Putamen (tissue), 1 donor: ENCODE measurements at regions not wholly inside any gene's neighbourhood (a gene's known extent, or its start where the extent isn't known, plus 50 kb on each side); places are given as distances from the start of the nearest gene placed in this dataset.

Experiments used
- DNase-seq: peaks from one replicate; pipeline ENCODE4 v3.0.0-alpha.2; 2016; ENCODE audit warnings: low spot score

- DNase-seq = no peak
These were observed 350.2 kb upstream of the CDH4 start for GRCh38 chr20:60901831-60902230.

GRCh38 chr20:60903325-60903971, 348.6 kb upstream of the CDH4 start:
- no peak for DNase-seq

DNA sequence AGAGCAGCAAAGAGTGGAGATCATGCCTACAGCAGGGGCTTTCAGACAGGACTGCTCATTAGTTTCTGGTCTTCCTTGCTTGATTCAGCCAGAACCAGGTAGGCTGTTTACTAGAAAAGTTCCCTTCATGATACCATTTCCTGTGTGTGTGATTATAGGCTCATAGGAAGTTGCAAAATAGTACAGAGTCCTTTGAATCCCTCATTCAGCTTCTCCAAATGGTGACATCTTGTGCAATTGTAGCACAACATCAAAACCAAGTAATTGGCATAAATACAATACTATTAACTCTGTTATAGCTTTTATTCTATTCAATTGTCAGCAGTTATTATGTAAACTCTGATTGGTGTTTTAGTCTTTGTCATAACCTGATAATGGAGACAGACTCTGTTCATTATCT, 347.3 kb upstream of the CDH4 start:
- DNase-seq = no peak

DNA sequence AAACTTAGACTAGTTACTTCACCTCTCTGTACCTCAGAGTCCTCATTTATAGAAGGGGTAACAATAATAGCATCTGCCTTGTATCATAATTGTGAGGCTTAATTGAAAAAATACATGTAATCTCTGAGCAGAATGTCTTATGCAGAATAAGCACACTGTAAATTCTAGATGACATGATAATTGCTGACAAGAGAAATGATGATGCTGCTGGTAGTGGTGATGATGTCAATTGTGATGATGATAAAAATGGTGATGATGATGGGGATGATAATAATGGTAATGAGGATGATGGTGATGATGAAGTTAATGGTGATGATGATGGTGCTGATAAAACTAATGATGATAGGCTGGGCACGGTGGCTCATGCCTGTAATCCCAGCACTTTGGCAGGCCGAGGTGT, 346.1 kb upstream of the CDH4 start:
- DNase-seq = no peak

- no peak for DNase-seq
These were observed 345.5 kb upstream of the CDH4 start for GRCh38 chr20:60906555-60906954.

- DNase-seq = no peak
These were observed 338.8 kb upstream of the CDH4 start for GRCh38 chr20:60913298-60913697.

GRCh38 chr20:60921022-60921622, 330.9 kb upstream of the CDH4 start:
- no peak for DNase-seq

DNA sequence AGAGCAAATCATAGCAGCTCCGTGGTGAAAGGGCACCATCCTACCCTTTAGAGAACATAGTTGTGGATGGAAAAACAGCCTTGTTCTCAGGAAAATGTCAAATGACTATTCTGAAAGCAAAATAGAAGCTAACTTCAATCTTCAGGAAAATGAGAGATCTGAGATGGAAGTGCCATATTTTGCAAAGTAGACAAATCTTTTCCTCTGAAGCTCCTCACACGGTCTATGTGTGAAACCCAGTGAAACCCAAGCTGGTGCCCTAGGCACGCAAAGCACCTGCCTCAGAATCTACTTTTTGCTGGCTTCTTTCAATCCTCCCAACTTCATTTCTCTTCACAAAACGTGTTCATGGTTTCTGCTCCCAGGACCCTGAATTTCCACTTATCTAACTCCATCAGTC, 325.2 kb upstream of the CDH4 start:
- no peak for DNase-seq

GRCh38 chr20:60928341-60928740, 323.7 kb upstream of the CDH4 start:
- no peak for DNase-seq

DNA sequence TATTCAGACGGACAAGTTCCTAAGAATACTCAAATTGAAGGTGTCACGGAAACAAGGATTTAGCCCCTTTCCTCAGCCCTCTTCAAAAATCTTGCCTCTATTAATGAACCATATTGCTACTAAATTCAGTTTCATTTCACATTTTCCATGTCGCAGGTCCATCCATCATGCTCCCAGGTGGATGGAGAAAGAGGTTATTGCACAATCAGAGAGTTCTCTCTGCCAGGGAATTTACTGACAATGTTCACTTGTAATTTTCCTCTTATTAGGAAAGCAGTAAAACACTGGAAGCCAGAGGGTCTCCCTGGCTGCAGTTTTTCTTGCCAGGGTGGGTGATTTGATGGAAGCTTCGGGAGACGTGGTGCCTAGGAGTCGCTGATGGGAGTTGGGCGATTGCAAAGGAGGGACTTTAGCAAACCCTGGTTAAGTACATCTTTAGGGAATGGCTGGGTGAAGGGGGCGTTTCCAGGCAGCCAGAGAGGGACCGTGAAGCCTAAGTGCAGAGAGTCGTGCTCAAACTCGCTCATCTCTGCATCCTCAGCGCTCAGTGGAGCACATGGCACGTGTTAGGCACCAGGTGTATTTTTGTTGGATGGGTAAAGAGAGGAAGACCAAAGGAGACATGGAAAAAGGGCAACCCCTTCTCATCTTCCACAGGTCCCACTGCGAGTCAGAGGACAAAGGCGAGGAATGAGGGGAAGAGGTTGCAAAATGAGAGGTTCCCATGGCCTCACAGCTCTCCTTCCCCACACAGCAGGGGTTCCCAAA, 321.9 kb upstream of the CDH4 start:
- no peak for DNase-seq

DNA sequence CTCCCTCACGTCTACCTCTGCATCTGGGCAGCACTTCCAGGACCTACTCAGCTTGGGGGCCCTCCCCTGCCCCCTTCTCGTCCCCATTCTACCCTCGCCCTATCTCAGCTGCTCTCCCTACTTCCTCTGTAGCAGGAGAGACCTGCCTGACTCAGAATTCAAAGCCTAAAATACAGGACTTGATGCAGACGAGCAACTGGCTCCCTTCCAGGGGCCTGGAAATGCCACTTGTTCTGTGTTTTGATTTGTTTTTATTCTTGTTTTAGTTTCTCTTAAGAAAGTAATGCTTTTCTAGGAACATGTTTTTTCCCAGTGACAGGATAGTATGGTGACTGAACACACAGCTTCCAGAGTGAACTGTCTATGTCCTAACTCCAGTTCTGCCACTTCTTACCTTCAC, 320.4 kb upstream of the CDH4 start:
- DNase-seq = no peak

GRCh38 chr20:60934724-60935123, 317.3 kb upstream of the CDH4 start:
- peak; percentile 9 for DNase-seq

DNA sequence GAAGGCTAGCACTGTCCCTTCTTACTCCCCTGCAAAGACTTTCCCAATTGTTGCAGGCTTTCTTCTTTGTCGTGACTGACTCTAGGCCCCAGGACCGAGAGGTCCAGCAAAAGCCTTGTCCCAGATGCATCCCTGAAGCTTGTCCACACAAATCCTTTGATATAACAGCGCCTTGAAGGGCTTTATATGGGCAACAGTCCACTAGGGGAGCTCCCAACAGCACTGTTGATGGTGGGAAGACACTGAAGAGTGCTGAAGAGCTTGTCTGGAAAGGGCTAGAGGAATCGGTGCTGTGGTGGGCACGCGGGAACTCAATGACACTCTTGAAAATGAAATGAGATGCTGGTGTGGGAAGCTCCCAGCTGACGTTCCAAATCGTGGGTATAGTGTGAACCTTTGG, 316.1 kb upstream of the CDH4 start:
- no peak for DNase-seq

DNA sequence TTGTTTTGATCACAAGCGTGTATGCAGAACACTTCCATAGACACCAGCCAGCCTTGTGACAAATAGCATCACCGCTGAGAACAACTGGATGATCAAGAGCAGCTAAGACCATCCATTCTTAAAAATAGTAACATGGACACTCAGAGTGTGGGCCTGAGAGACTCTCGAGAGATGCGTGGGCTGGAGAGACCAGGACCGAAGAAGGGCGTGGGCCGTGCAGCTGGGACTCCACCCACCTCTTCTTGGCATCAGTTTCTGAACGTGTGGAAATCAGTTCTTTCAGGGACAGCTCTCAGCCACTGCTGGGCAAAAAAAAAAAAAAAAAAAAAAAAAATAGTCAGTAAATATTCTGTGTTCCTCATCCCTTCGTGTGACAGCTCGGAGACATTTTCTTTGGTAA, 314.5 kb upstream of the CDH4 start:
- DNase-seq = no peak

GRCh38 chr20:60941379-60941778, 310.7 kb upstream of the CDH4 start:
- DNase-seq = no peak

DNA sequence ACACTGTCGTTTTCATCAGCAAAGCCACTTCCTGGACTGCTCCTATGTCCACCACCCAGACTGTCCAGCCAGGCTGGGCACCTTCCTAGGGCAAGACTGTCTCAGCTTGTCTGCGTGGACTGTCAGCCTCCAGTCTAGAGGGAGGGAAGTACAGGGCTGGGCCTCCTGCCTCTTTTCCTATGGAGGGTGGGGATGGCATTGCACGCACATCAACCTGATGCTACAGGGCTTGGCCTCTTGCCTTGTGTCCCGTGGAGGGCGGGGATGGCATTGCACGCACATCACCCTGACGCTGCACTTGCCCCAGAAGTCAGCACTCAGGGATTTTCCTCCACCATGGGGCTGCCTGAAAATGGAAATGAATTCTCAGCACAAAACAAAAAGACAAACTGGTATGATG, 304.2 kb upstream of the CDH4 start:
- DNase-seq = no peak

DNA sequence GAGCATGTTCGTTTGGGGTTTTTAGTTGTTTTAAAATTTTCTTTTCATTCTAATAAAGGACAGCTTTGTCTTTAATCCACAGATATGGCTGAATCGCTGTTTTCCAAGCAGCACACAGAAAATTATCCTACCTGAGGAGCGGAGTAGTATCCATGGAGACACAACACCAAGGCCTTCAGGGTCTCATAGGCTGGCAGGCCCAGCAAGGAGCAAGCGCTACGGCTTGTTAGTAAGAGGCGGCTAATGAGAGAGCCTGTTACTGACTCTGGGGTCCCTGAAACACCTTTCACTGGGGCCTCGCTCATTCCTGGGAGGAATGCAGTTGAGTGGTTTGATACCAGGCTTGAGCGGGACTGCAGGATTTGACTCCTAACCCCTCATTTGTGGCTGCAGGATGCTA, 303.8 kb upstream of the CDH4 start:
- no peak for DNase-seq

- DNase-seq = no peak
These were observed 301.5 kb upstream of the CDH4 start for GRCh38 chr20:60950561-60950960.

DNA sequence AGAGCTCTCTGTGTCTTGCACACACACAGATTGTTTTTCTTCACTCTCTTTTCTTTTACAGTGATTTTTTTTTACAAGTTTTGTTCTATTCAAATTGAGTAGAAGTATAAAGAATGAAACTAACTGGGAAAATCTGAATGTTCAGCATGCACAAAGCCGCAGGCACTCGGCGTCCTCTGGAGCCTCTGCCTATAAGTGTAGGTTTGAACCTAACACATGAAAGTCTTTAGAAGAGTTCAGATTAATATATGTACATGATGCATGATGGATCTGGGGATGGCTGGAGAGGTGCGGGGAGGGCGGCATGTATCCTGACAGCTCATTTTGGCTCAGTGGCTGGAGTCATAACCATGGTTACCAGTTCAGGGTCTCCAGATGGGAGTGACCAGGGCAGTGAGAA, 301.1 kb upstream of the CDH4 start:
- DNase-seq = no peak

- DNase-seq = no peak
These were observed 299.2 kb upstream of the CDH4 start for GRCh38 chr20:60952861-60953260.

DNA sequence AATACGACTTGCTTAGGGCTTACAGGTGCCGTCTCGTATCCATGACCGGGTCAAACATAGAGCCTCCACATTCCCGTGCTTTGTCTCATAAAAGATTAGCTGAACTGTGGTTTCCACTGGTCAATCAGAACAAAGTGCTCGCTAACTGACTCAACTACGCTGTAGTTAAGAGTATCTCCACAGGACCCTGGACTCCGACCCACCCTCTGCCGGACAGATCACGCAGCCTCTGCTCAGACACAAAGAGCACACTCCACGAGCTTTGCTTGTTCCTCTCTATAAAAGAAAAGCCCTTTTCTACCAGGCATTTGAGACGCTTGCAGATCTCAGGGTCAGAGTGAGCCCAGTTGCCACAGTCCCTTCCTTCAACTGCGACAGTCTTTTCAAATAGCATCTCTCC, 298.7 kb upstream of the CDH4 start:
- DNase-seq = no peak

- no peak for DNase-seq
These were observed 296.4 kb upstream of the CDH4 start for GRCh38 chr20:60955706-60956105.

DNA sequence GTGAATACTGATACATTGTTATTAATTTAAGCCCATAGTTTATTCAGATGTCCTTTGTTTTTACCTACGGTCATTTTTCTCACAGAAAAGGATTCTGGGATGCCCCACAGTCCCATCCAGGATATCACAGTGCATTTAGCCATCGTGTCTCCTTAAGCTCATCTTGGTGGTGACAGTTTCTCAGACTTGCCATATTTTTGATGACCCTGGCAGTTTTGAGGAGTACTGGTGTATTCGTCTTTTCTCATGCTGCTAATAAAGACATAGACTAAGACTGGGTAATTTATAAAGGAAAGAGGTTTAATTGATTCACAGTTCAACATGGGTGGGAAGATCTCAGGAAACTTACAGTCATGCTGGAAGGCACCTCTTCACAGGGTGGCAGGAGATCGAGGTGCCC, 295.9 kb upstream of the CDH4 start:
- DNase-seq = no peak

DNA sequence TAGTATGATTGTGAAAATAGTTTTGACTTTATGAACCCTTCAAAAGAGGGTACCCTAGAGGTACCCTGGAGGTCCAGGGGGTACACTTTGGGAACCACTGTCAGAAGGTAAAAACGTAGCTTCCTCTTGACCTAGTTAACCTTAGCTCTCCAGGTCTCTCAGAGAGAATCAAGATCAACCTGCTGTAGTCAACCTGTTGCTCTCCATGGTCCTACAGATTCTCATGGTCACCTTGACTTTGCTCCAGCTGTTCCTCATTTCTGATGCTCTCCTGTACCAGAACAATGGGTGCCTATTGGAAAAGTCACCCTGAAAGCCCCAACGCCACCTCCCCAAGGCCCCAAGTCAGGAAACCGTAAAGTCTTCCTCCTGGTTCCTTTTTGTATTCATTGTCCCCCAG, 294.4 kb upstream of the CDH4 start:
- no peak for DNase-seq
